Neuronal stem cell (in vitro differentiated cells): ENCODE measurements at regions not wholly inside any gene's neighbourhood (a gene's known extent, or its start where the extent isn't known, plus 50 kb on each side); places are given as distances from the start of the nearest gene placed in this dataset.

Experiments used
- DNase-seq: peaks from one replicate; pipeline ENCODE4 v3.0.0-alpha.2; 2013; ENCODE audit warnings: low spot score
- H2AFZ ChIP-seq: one replicate; pipeline ENCODE4 v1.6.1; 2013; ENCODE audit warnings: mild to moderate bottlenecking, low read length, inconsistent platforms
- H2AK5ac ChIP-seq: 2 replicates; pipeline ENCODE4 v1.6.1; 2013; ENCODE audit warnings: low read depth, mild to moderate bottlenecking, inconsistent platforms, low read length, moderate library complexity, mixed read lengths
- H2BK120ac ChIP-seq: 2 replicates; pipeline ENCODE4 v1.6.1; 2013; ENCODE audit warnings: low read depth, mild to moderate bottlenecking, inconsistent platforms, low read length, moderate library complexity, mixed read lengths
- H2BK12ac ChIP-seq: one replicate; pipeline ENCODE4 v1.6.1; 2013; ENCODE audit warnings: low read length, inconsistent platforms
- H2BK15ac ChIP-seq: 2 replicates; pipeline ENCODE4 v1.6.1; 2013; ENCODE audit warnings: mild to moderate bottlenecking, low read length, inconsistent platforms, mixed read lengths
- H2BK5ac ChIP-seq: one replicate; pipeline ENCODE4 v1.6.1; 2013; ENCODE audit warnings: inconsistent platforms, mild to moderate bottlenecking, low read length, moderate library complexity
- H3K14ac ChIP-seq: one replicate; pipeline ENCODE4 v1.6.1; 2013; ENCODE audit warnings: low read length, inconsistent platforms
- H3K18ac ChIP-seq: 2 replicates; pipeline ENCODE4 v1.6.1; 2013; ENCODE audit warnings: low read length, inconsistent platforms
- H3K23ac ChIP-seq: 2 replicates; pipeline ENCODE4 v1.6.1; 2013; ENCODE audit warnings: low read depth, mild to moderate bottlenecking, mixed read lengths, low read length, inconsistent platforms; ENCODE audit not compliant: poor library complexity
- H3K27ac ChIP-seq: replicated peaks from 3 replicates; pipeline ENCODE4 v1.5.1; 2013; ENCODE audit warnings: low read length, inconsistent platforms
- H3K27me3 ChIP-seq, 3 experiments: 2 replicates each; pipeline ENCODE4 v1.6.1; 2013; ENCODE audit warnings: low read length in 3 of 3, mild to moderate bottlenecking in 2 of 3, inconsistent platforms in 1 of 3, low read depth in 1 of 3, mixed read lengths in 1 of 3, moderate library complexity in 1 of 3; ENCODE audit not compliant: control insufficient read depth in 3 of 3, insufficient read depth in 3 of 3
- H3K36me3 ChIP-seq, 2 donors: replicated peaks in 1 of 2; 2 replicates each; pipeline ENCODE4 v1.6.1; 2013; ENCODE audit warnings: low read length in 2 of 2; ENCODE audit not compliant: control insufficient read depth in 2 of 2, insufficient read depth in 2 of 2
- H3K4ac ChIP-seq: 2 replicates; pipeline ENCODE4 v1.6.1; 2013; ENCODE audit warnings: inconsistent platforms, mild to moderate bottlenecking, low read length, moderate library complexity
- H3K4me1 ChIP-seq, 2 donors: 1 replicate in 1 of 2; 2 replicates in 1 of 2; pipeline ENCODE4 v1.6.1; 2013; ENCODE audit warnings: low read length in 2 of 2, low read depth in 1 of 2; ENCODE audit not compliant: control insufficient read depth in 2 of 2, insufficient read depth in 1 of 2
- H3K4me2 ChIP-seq: one replicate; pipeline ENCODE4 v1.6.1; 2013; ENCODE audit warnings: mild to moderate bottlenecking, low read length, inconsistent platforms; ENCODE audit not compliant: insufficient read depth, poor library complexity, severe bottlenecking
- H3K4me3 ChIP-seq, 2 donors: 2 replicates each; pipeline ENCODE4 v1.5.1; 2013; ENCODE audit warnings: low read length in 2 of 2, mild to moderate bottlenecking in 2 of 2, inconsistent platforms in 1 of 2, moderate library complexity in 1 of 2
- H3K79me1 ChIP-seq: one replicate; pipeline ENCODE4 v1.6.1; 2013; ENCODE audit warnings: low read depth, mild to moderate bottlenecking, inconsistent platforms, low read length, moderate library complexity
- H3K9ac ChIP-seq: one replicate; pipeline ENCODE4 v1.6.1; 2013; ENCODE audit warnings: mild to moderate bottlenecking, low read depth, low read length, inconsistent platforms; ENCODE audit not compliant: poor library complexity
- H3K9me3 ChIP-seq, 2 donors: replicated peaks in 1 of 2; 2 replicates each; pipeline versions ENCODE3 to v1.6.1; 2013; ENCODE audit warnings: low read length in 2 of 2, mild to moderate bottlenecking in 2 of 2, inconsistent platforms in 1 of 2, low read depth in 1 of 2, mixed read lengths in 1 of 2, moderate library complexity in 1 of 2; ENCODE audit not compliant: control insufficient read depth in 2 of 2, insufficient read depth in 1 of 2
- H4K8ac ChIP-seq: one replicate; pipeline ENCODE4 v1.6.1; 2013; ENCODE audit warnings: low read depth, mild to moderate bottlenecking, inconsistent platforms, low read length, moderate library complexity
- H4K91ac ChIP-seq: one replicate; pipeline ENCODE4 v1.6.1; 2013; ENCODE audit warnings: low read length, low read depth, mild to moderate bottlenecking, inconsistent platforms; ENCODE audit not compliant: poor library complexity
- WGBS, 2 donors: extraction: QIAGEN DNeasy Blood & Tissue Kit; methylation state at CpG; one replicate each; pipeline ENCODE4 v1.1.7; 2013; ENCODE audit warnings: missing lambda C conversion rate in 2 of 2, mixed read lengths in 1 of 2; ENCODE audit not compliant: insufficient read length in 2 of 2, insufficient replicate concordance in 1 of 2; ENCODE audit errors: extremely low coverage in 2 of 2; 5-methylcytosine and 5-hydroxymethylcytosine counted together

GRCh38 chr1:30196457-30196856 is 526.9 kb downstream of the MATN1 start:
- Histone ChIP-seq H3K9ac (no peak overlapping the region), H3K9me3 (no peaks in the 10 kb centered on the region), H4K91ac (no peak overlapping the region), H3K27ac (no peak overlapping the region), H2BK15ac (no peak overlapping the region), H3K18ac (peak overlapping the region; percentile 72), H3K4me3 (peak overlapping the region in 1 of 2 donors; percentile 43), H4K8ac (no peak overlapping the region), H3K23ac (no peak overlapping the region), H3K79me1 (no peaks in the 10 kb centered on the region), H2BK12ac (no peak overlapping the region), H3K4ac (no peak overlapping the region), H3K14ac (no peak overlapping the region), H2BK120ac (no peak overlapping the region), H2AFZ (no peak overlapping the region), H3K27me3 (peaks cover 0 to 4% (median 0%) of the 10 kb centered on the region in 3 experiments), H3K4me1 (no peaks in the 10 kb centered on the region), H3K36me3 (no peaks in the 10 kb centered on the region), H2AK5ac (no peak overlapping the region), H2BK5ac (no peak overlapping the region), H3K4me2 (no peak overlapping the region)
- no peak for DNase-seq

- no peak overlapping the region for H2AK5ac ChIP-seq
- no peaks in the 10 kb centered on the region for H3K36me3 ChIP-seq
- no peak overlapping the region for H4K91ac ChIP-seq
- no peaks in the 10 kb centered on the region for H3K4me1 ChIP-seq
- H3K79me1 ChIP-seq, result no peaks in the 10 kb centered on the region
- no peak overlapping the region for H2BK120ac ChIP-seq
- H3K4ac ChIP-seq, result no peak overlapping the region
- H2BK12ac ChIP-seq, result no peak overlapping the region
- H3K9me3 ChIP-seq, result no peaks in the 10 kb centered on the region
- H3K27ac ChIP-seq, result no peak overlapping the region
- H3K4me2 ChIP-seq, result no peak overlapping the region
- H4K8ac ChIP-seq, result no peak overlapping the region
- H3K27me3 ChIP-seq, result peaks cover 0 to 4% (median 0%) of the 10 kb centered on the region in 3 experiments
- no peak overlapping the region for H3K9ac ChIP-seq
- no peak overlapping the region for H2BK5ac ChIP-seq
- no peak overlapping the region for H2BK15ac ChIP-seq
- H3K14ac ChIP-seq, result no peak overlapping the region
- no peak for DNase-seq
- H3K18ac ChIP-seq, result no peak overlapping the region
- WGBS, 2 donors, result no CpG with 5 or more reads among the region's 17 CpGs
- H3K23ac ChIP-seq, result no peak overlapping the region
- no peak overlapping the region for H2AFZ ChIP-seq
- H3K4me3 ChIP-seq, result no peak overlapping the region
These were observed 527.8 kb downstream of the MATN1 start for GRCh38 chr1:30195424-30196134.

- DNase-seq, result no peak
- H2AFZ ChIP-seq, result no peak overlapping the region
These were observed 528.5 kb downstream of the MATN1 start for GRCh38 chr1:30194741-30195423.

GRCh38 chr1:30194046-30194619 is 529.3 kb downstream of the MATN1 start:
- Histone ChIP-seq H3K27ac (no peak overlapping the region), H3K36me3 (no peaks in the 10 kb centered on the region), H3K9ac (no peak overlapping the region), H4K91ac (no peak overlapping the region), H4K8ac (no peak overlapping the region), H3K4me2 (no peak overlapping the region), H3K79me1 (no peaks in the 10 kb centered on the region), H2BK120ac (no peak overlapping the region), H3K27me3 (peaks cover 0 to 4% (median 0%) of the 10 kb centered on the region in 3 experiments), H3K23ac (no peak overlapping the region), H3K9me3 (no peaks in the 10 kb centered on the region), H2BK15ac (no peak overlapping the region), H2BK5ac (no peak overlapping the region), H3K4ac (no peak overlapping the region), H3K4me1 (no peaks in the 10 kb centered on the region), H3K4me3 (no peak overlapping the region), H3K18ac (no peak overlapping the region), H2AFZ (no peak overlapping the region), H3K14ac (no peak overlapping the region), H2AK5ac (no peak overlapping the region), H2BK12ac (no peak overlapping the region)
- WGBS, 2 donors, result no CpG with 5 or more reads among the region's 6 CpGs
- DNase-seq, result no peak

More at GRCh38 chr1:30194741-30195423, 528.5 kb downstream of the MATN1 start:
- Histone ChIP-seq H2AK5ac (no peak overlapping the region), H3K4me1 (no peaks in the 10 kb centered on the region), H3K14ac (no peak overlapping the region), H3K18ac (no peak overlapping the region), H4K91ac (no peak overlapping the region), H3K27ac (no peak overlapping the region), H3K27me3 (peaks cover 0 to 4% (median 0%) of the 10 kb centered on the region in 3 experiments), H3K9me3 (no peaks in the 10 kb centered on the region), H4K8ac (no peak overlapping the region), H2BK15ac (no peak overlapping the region), H2BK12ac (no peak overlapping the region), H3K4me2 (no peak overlapping the region), H2BK120ac (no peak overlapping the region), H3K9ac (no peak overlapping the region), H3K4ac (no peak overlapping the region), H3K23ac (no peak overlapping the region), H3K79me1 (no peaks in the 10 kb centered on the region), H2BK5ac (no peak overlapping the region), H3K4me3 (no peak overlapping the region), H3K36me3 (no peaks in the 10 kb centered on the region)
- no CpG with 5 or more reads among the region's 8 CpGs for WGBS, 2 donors
